Retinal pigment epithelial cell (primary cell): ENCODE measurements at regions not wholly inside any gene's neighbourhood (a gene's known extent, or its start where the extent isn't known, plus 50 kb on each side); places are given as distances from the start of the nearest gene placed in this dataset.

ENCODE experiments used
- DNase-seq: peaks from one replicate; pipeline ENCODE4 v3.0.0-alpha.2; 2010; ENCODE audit warnings: low read depth
- H3K4me3 ChIP-seq: 2 replicates; pipeline ENCODE4 v1.5.1; 2011; ENCODE audit warnings: mild to moderate bottlenecking, low read length, control low read depth, moderate library complexity
- CTCF ChIP-seq: conservative IDR thresholded peaks from 2 replicates; pipeline ENCODE4 v1.5.1; 2011; ENCODE audit warnings: low read depth, low read length, control low read depth, inconsistent platforms

- no peak for DNase-seq
- no peak for TF ChIP-seq CTCF
- no peak overlapping the region for H3K4me3 ChIP-seq
Observed at GRCh38 chr3:197447057-197447456, 108.7 kb downstream of the BDH1 start.

GRCh38 chr3:197446700-197447056 lies 109.1 kb downstream of the BDH1 start:
- no peak overlapping the region for H3K4me3 ChIP-seq
- DNase-seq = no peak
- no peak for TF ChIP-seq CTCF

GRCh38 chr3:197445896-197446699 lies 109.7 kb downstream of the BDH1 start:
- no peak for DNase-seq
- H3K4me3 ChIP-seq = no peak overlapping the region
- no peak for TF ChIP-seq CTCF

GRCh38 chr3:197444793-197445379 lies 110.9 kb downstream of the BDH1 start:
- H3K4me3 ChIP-seq = no peak overlapping the region
- no peak for DNase-seq
- no peak for TF ChIP-seq CTCF

GRCh38 chr3:197443506-197443905 lies 112.3 kb downstream of the BDH1 start:
- DNase-seq = no peak
- TF ChIP-seq CTCF = no peak
- no peak overlapping the region for H3K4me3 ChIP-seq

GRCh38 chr3:197440717-197441303 lies 115.0 kb downstream of the BDH1 start:
- no peak overlapping the region for H3K4me3 ChIP-seq
- DNase-seq = no peak
- no peak for TF ChIP-seq CTCF

- H3K4me3 ChIP-seq = no peak overlapping the region
- DNase-seq = no peak
- no peak for TF ChIP-seq CTCF
Observed at GRCh38 chr3:197438906-197439305, 116.9 kb downstream of the BDH1 start.
